ENCODE measurements at regions not wholly inside any gene's neighbourhood (a gene's known extent, or its start where the extent isn't known, plus 50 kb on each side); places are given as distances from the start of the nearest gene placed in this dataset.
"Not testable (repeated sequence)": the region's sequence is repeated elsewhere in the genome, so short reads cannot be mapped to it uniquely, and the experiment has no call there.

DNA sequence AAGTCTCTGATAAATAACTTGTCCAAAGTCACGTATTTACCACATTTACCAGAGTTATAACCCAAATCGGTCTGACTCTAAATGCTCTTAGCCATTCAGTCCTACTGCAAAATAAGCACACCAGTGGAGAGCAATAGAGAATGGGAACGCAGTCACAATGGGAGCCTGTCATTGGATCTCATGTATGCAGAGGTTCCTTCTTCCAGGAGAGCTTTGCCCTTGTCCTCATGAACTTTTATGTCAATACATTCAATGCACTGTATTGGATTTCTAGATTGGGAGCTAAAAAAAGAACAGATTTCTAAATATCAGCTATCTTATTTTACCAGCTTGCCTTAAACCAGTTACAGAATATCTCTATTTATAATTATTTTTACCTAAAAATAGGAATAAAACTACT lies 149.1 kb upstream of the CXXC4 start:
- H3K27me3 ChIP-seq, result no peaks in the 10 kb centered on the region
- no peak for DNase-seq
- no peak overlapping the region for H3K27ac ChIP-seq
- WGBS, 4 donors, result 84 to 90% (median 88%) methylated on average over 3 of the region's 3 CpGs
- TF ChIP-seq, protein P1, sequence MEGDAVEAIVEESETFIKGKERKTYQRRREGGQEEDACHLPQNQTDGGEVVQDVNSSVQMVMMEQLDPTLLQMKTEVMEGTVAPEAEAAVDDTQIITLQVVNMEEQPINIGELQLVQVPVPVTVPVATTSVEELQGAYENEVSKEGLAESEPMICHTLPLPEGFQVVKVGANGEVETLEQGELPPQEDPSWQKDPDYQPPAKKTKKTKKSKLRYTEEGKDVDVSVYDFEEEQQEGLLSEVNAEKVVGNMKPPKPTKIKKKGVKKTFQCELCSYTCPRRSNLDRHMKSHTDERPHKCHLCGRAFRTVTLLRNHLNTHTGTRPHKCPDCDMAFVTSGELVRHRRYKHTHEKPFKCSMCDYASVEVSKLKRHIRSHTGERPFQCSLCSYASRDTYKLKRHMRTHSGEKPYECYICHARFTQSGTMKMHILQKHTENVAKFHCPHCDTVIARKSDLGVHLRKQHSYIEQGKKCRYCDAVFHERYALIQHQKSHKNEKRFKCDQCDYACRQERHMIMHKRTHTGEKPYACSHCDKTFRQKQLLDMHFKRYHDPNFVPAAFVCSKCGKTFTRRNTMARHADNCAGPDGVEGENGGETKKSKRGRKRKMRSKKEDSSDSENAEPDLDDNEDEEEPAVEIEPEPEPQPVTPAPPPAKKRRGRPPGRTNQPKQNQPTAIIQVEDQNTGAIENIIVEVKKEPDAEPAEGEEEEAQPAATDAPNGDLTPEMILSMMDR (IDR thresholded peaks at IDR 0.05), result no peak
- no peak for TF ChIP-seq POLR2A (IDR thresholded peaks at IDR 0.05)
- H3K4me3 ChIP-seq, result no peak overlapping the region
- intact Hi-C loops (cut with DNase I), result no loop called here
- H3K36me3 ChIP-seq (replicated peaks in 1 of 2), result no peaks in the 10 kb centered on the region
- peaks cover 0 to 3% of the 10 kb centered on the region in 2 donors for H3K4me1 ChIP-seq (replicated peaks in 1 of 2)
- H3K9me3 ChIP-seq (replicated peaks in 1 of 3), result no peaks in the 10 kb centered on the region

- H3K27ac ChIP-seq, result no peak overlapping the region
- 67 to 83% (median 72%) methylated on average over 1 of the region's 1 CpG for WGBS, 4 donors
- TF ChIP-seq POLR2A (IDR thresholded peaks at IDR 0.05), result no peak
- TF ChIP-seq, protein P1 (IDR thresholded peaks at IDR 0.05), result no peak
These were observed 154.9 kb upstream of the CXXC4 start for GRCh38 chr4:104649631-104650030.

GRCh38 chr4:104662269-104662668 lies 167.6 kb upstream of the CXXC4 start:
- H3K4me1 ChIP-seq (replicated peaks in 1 of 2); H3K27ac ChIP-seq; DNase-seq; intact Hi-C loops (cut with DNase I); H3K4me3 ChIP-seq; H3K36me3 ChIP-seq (replicated peaks in 1 of 2); H3K27me3 ChIP-seq; H3K9me3 ChIP-seq (replicated peaks in 1 of 3): not testable (repeated sequence)
- 64 to 88% (median 84%) methylated on average over 3 of the region's 3 CpGs for WGBS, 4 donors

More at GRCh38 chr4:104649631-104650030, 154.9 kb upstream of the CXXC4 start:
- H3K36me3 ChIP-seq (replicated peaks in 1 of 2), result no peaks in the 10 kb centered on the region
- H3K9me3 ChIP-seq (replicated peaks in 1 of 3), result no peaks in the 10 kb centered on the region
- peaks cover 0 to 3% of the 10 kb centered on the region in 2 donors for H3K4me1 ChIP-seq (replicated peaks in 1 of 2)
- H3K4me3 ChIP-seq, result no peak overlapping the region
- H3K27me3 ChIP-seq, result no peaks in the 10 kb centered on the region
- no peak for DNase-seq
- intact Hi-C loops (cut with DNase I), result no loop called here

DNA sequence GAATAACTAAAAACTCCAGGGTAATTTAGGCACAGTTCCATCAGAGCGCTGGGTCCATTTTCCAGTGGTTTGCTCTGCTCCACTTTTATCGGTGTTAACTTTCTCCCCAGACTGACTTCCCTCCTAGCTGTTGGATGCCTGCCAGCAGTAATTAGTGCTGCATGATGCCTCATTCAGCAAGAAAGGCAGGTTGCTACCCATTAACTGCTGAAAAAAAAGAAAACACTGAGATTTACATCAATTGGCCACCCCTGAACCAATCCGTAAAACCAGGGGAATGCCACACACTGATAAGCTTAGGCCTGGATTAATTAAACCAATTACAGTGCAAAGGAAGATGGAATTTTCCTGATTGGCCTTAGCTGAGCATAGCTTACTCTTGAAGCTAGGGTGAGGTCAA lies 182.4 kb upstream of the CXXC4 start:
- no peak overlapping the region for H3K4me3 ChIP-seq
- no peak for TF ChIP-seq POLR2A (IDR thresholded peaks at IDR 0.05)
- TF ChIP-seq, protein P1 (IDR thresholded peaks at IDR 0.05), result no peak
- H3K9me3 ChIP-seq (replicated peaks in 1 of 3), result no peaks in the 10 kb centered on the region
- H3K27me3 ChIP-seq, result no peaks in the 10 kb centered on the region
- H3K4me1 ChIP-seq (replicated peaks in 1 of 2), result no peaks in the 10 kb centered on the region
- H3K36me3 ChIP-seq (replicated peaks in 1 of 2), result no peaks in the 10 kb centered on the region
- H3K27ac ChIP-seq, result no peak overlapping the region
- DNase-seq, result peak in 2 of 7 donors; percentile 14 to 56
- intact Hi-C loops (cut with DNase I), result no loop called here
- WGBS, 4 donors, result 61 to 72% (median 70%) methylated on average over 3 of the region's 3 CpGs

GRCh38 chr4:104682311-104682710 lies 187.6 kb upstream of the CXXC4 start:
- peaks cover 0 to 9% (median 0%) of the 10 kb centered on the region in 3 donors for H3K9me3 ChIP-seq (replicated peaks in 1 of 3)
- no peak for TF ChIP-seq POLR2A (IDR thresholded peaks at IDR 0.05)
- TF ChIP-seq, protein P1 (IDR thresholded peaks at IDR 0.05), result no peak
- H3K27me3 ChIP-seq, result no peaks in the 10 kb centered on the region
- H3K27ac ChIP-seq, result no peak overlapping the region
- no peak overlapping the region for H3K4me3 ChIP-seq
- no peak for DNase-seq
- H3K36me3 ChIP-seq (replicated peaks in 1 of 2), result no peaks in the 10 kb centered on the region
- WGBS, 4 donors, result 77 to 86% (median 79%) methylated on average over 1 of the region's 1 CpG
- no peaks in the 10 kb centered on the region for H3K4me1 ChIP-seq (replicated peaks in 1 of 2)
- intact Hi-C loops (cut with DNase I), result no loop called here

Data from adrenal gland (tissue), 9 donors.